ENCODE measurements at regions not wholly inside any gene's neighbourhood (a gene's known extent, or its start where the extent isn't known, plus 50 kb on each side); places are given as distances from the start of the nearest gene placed in this dataset.

GRCh38 chrX:44054863-44055601 is 81.8 kb upstream of the NDP start:
- TF ChIP-seq CTCF (IDR thresholded peaks at IDR 0.05 in 2 of 3, conservative IDR thresholded peaks at IDR 0.05 in 1 of 3; ENCODE audit: borderline replicate concordance in 1 of 3, insufficient read depth in 1 of 3, low read depth in 2 of 3, low read length in 2 of 3) (no peak), EZH2 (IDR thresholded peaks at IDR 0.05) (no peak), POLR2A (IDR thresholded peaks at IDR 0.05; ENCODE audit: borderline replicate concordance, extremely low read depth, insufficient read depth, insufficient read length) (no peak), POLR2AphosphoS5 (IDR thresholded peaks at IDR 0.05; ENCODE audit: low read depth, low read length) (no peak), REST (IDR thresholded peaks at IDR 0.05; ENCODE audit: low read depth) (no peak)
